Large intestine (tissue), 3 donors: ENCODE measurements at regions not wholly inside any gene's neighbourhood (a gene's known extent, or its start where the extent isn't known, plus 50 kb on each side); places are given as distances from the start of the nearest gene placed in this dataset.

Source experiments
- DNase-seq, 2 donors: peaks; one replicate each; pipeline versions ENCODE4 v3.0.0 to v3.0.0-alpha.2; 2013
- H3K27ac ChIP-seq: one replicate; pipeline ENCODE4 v1.5.1; 2013; ENCODE audit warnings: low read length
- H3K27me3 ChIP-seq: 2 replicates; pipeline ENCODE4 v1.6.1; 2013; ENCODE audit warnings: low read length; ENCODE audit not compliant: control insufficient read depth, insufficient read depth
- H3K36me3 ChIP-seq: 2 replicates; pipeline ENCODE4 v1.6.1; 2013; ENCODE audit warnings: low read length; ENCODE audit not compliant: control insufficient read depth, insufficient read depth
- H3K4me1 ChIP-seq: one replicate; pipeline ENCODE4 v1.6.1; 2013; ENCODE audit warnings: low read length; ENCODE audit not compliant: control insufficient read depth, insufficient read depth
- H3K4me3 ChIP-seq: one replicate; pipeline ENCODE4 v1.5.1; 2013; ENCODE audit warnings: low read length
- H3K9me3 ChIP-seq: one replicate; pipeline ENCODE4 v1.6.1; 2013; ENCODE audit warnings: mild to moderate bottlenecking, low read depth, low read length, moderate library complexity; ENCODE audit not compliant: control insufficient read depth
- WGBS: methylation state at CpG from one replicate; pipeline ENCODE4 v1.1.5; 2013; ENCODE audit warnings: low lambda C conversion rate; ENCODE audit not compliant: insufficient coverage; 5-methylcytosine and 5-hydroxymethylcytosine counted together

- DNase-seq: no peak
Measured at GRCh38 chr1:34378968-34379856, 202.5 kb downstream of the C1orf94 start.

DNA sequence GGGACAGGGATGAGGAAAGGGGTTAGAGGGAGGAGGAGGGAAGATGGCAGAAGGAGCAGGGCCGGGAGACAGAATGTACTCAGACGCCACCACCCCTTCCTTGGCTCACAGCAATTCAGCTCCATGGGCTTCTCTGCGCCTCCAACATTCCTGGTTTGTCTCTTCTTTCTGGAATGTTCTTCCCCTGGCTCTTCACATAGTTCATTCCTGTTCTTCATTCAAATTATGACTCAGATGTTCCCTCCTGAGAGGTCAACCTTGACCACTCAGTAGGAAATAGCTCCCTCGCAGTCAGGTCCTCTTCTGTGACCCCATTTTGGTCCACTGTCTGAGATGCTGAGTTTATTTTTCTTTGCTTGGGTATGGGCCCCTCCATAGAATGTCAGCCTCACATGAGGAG is 203.2 kb downstream of the C1orf94 start:
- H3K36me3 ChIP-seq: no peaks in the 10 kb centered on the region
- peaks cover 2% of the 10 kb centered on the region for H3K27me3 ChIP-seq
- no peak overlapping the region for H3K27ac ChIP-seq
- no peaks in the 10 kb centered on the region for H3K4me1 ChIP-seq
- no peak overlapping the region for H3K4me3 ChIP-seq
- DNase-seq: no peak
- no peaks in the 10 kb centered on the region for H3K9me3 ChIP-seq
- WGBS: no CpG with 5 or more reads among the region's 4 CpGs

More at GRCh38 chr1:34378968-34379856, 202.5 kb downstream of the C1orf94 start:
- WGBS: no CpG with 5 or more reads among the region's 11 CpGs
- Histone ChIP-seq H3K36me3 (no peaks in the 10 kb centered on the region), H3K4me1 (no peaks in the 10 kb centered on the region), H3K9me3 (no peaks in the 10 kb centered on the region), H3K4me3 (no peak overlapping the region), H3K27me3 (peaks cover 2% of the 10 kb centered on the region), H3K27ac (no peak overlapping the region)

- no peak overlapping the region for H3K27ac ChIP-seq
- no peaks in the 10 kb centered on the region for H3K4me1 ChIP-seq
- peaks cover 2% of the 10 kb centered on the region for H3K27me3 ChIP-seq
- H3K36me3 ChIP-seq: no peaks in the 10 kb centered on the region
- WGBS: no CpG with 5 or more reads among the region's 12 CpGs
- DNase-seq: no peak
- H3K9me3 ChIP-seq: no peaks in the 10 kb centered on the region
- no peak overlapping the region for H3K4me3 ChIP-seq
Measured at GRCh38 chr1:34380526-34381124, 203.9 kb downstream of the C1orf94 start.

GRCh38 chr1:34389974-34390373 is 213.3 kb downstream of the C1orf94 start:
- no peak for DNase-seq
- Histone ChIP-seq H3K27me3 (no peaks in the 10 kb centered on the region), H3K27ac (no peak overlapping the region), H3K9me3 (no peaks in the 10 kb centered on the region), H3K36me3 (no peaks in the 10 kb centered on the region), H3K4me1 (no peaks in the 10 kb centered on the region), H3K4me3 (no peak overlapping the region)
- WGBS: 100% methylated on average over 1 of the region's 1 CpG

- Histone ChIP-seq H3K27me3 (no peaks in the 10 kb centered on the region), H3K4me1 (no peaks in the 10 kb centered on the region), H3K36me3 (no peaks in the 10 kb centered on the region), H3K27ac (no peak overlapping the region), H3K4me3 (no peak overlapping the region), H3K9me3 (no peaks in the 10 kb centered on the region)
- DNase-seq: no peak
- whole genome bisulfite sequencing: no CpG with 5 or more reads among the region's 2 CpGs
Measured at GRCh38 chr1:34396042-34396441, 219.3 kb downstream of the C1orf94 start.

DNA sequence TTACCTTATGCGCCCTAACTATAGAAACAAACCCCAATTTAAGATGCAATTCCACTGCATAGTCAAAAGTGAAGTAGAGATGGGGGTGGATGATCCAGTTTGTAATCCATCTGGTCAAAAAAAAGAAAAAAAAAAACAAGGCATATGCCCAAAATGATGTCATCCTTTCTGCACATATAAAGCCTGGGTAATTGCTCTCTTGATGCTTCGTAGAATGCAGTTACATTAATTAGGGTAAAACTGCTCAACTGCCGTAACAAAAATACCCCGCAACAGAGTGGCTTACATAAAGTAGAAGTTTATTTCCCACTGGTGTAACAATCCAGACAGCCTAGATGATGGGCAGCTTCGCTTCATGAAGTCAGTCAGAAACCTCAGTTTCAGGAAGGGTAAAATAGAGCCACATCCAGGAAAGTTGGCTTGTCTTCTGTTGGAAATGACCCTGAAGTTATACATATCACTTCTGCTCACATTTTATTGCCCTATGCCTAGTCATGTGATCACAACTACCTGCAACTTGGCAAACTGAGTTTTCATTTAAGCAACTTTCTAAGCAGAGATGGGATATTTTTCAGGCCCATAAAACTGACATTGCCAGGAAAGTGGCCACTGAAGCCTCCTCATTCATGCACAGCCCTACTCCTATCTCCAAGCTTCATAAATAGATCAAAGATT is 221.7 kb downstream of the C1orf94 start:
- Histone ChIP-seq H3K36me3 (no peaks in the 10 kb centered on the region), H3K9me3 (no peaks in the 10 kb centered on the region), H3K27ac (no peak overlapping the region), H3K4me3 (no peak overlapping the region), H3K27me3 (no peaks in the 10 kb centered on the region), H3K4me1 (no peaks in the 10 kb centered on the region)
- WGBS: 92% methylated on average over 2 of the region's 5 CpGs
- DNase-seq: no peak

DNA sequence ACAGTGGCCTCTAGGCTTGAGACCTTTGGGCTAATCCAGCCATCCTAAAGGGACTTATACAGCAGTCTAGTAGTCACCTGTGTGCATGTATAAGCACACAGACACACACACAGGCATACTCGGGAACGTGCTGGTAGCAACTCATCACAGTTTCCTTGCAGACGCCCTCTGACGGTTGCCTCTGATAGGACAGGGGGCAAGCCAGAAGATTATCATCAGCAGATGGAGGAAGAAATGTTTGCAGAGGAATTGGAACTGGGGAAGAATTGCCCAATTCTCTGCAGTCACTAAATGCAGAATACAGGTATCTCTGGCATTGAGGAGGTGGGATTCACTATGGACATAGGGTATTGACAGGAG is 222.2 kb downstream of the C1orf94 start:
- H3K36me3 ChIP-seq: no peaks in the 10 kb centered on the region
- no CpG with 5 or more reads among the region's 4 CpGs for WGBS
- H3K27ac ChIP-seq: no peak overlapping the region
- no peaks in the 10 kb centered on the region for H3K9me3 ChIP-seq
- H3K27me3 ChIP-seq: no peaks in the 10 kb centered on the region
- H3K4me1 ChIP-seq: no peaks in the 10 kb centered on the region
- no peak for DNase-seq
- no peak overlapping the region for H3K4me3 ChIP-seq

- H3K27ac ChIP-seq: no peak overlapping the region
- no peaks in the 10 kb centered on the region for H3K27me3 ChIP-seq
- no peak for DNase-seq
- H3K9me3 ChIP-seq: no peaks in the 10 kb centered on the region
- no peak overlapping the region for H3K4me3 ChIP-seq
- H3K36me3 ChIP-seq: no peaks in the 10 kb centered on the region
- no CpG with 5 or more reads among the region's 2 CpGs for WGBS
- no peaks in the 10 kb centered on the region for H3K4me1 ChIP-seq
Measured at GRCh38 chr1:34400675-34401074, 224.0 kb downstream of the C1orf94 start.

DNA sequence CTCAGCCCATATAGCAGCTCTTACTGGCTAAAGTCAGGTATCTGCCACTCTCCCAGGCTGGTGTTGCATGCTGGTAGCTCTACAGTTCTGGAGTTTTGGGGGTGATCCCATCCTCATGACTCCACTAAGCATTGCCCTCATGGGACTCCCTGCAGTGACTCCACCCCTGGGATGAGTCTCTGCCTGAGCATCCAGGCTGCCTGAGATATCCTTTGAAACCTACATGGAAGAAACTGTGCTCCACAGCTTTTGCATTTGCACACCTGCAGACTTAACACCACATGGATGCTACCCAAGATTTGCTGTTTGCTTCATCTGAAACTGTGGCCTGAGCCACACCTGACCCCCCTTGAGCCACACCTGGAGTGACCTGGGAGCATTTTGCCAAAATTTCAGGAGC is 226.4 kb downstream of the C1orf94 start:
- no peak overlapping the region for H3K27ac ChIP-seq
- no peak overlapping the region for H3K4me3 ChIP-seq
- H3K9me3 ChIP-seq: no peaks in the 10 kb centered on the region
- no peaks in the 10 kb centered on the region for H3K36me3 ChIP-seq
- no peak for DNase-seq
- no peaks in the 10 kb centered on the region for H3K27me3 ChIP-seq
- no peaks in the 10 kb centered on the region for H3K4me1 ChIP-seq

DNA sequence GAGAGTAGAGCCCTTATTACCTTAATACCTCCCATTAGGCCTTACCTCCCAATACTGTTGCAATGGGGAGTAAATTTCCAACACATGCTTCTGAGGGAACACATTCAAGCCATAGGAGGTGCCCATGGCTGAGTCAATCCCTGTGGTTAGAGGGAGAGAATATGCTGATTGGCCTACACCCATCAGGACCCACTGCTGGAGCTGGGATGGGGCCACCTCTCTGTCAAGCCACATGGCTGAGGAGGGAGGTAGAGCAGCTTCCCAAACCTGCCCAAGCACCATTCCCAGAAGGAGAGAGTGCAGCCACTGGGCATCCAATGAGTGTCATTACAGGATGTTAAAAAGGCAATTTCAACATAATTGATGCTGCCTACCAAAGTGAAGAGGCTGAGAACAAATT is 228.1 kb downstream of the C1orf94 start:
- Histone ChIP-seq H3K36me3 (no peaks in the 10 kb centered on the region), H3K4me1 (no peaks in the 10 kb centered on the region), H3K27me3 (no peaks in the 10 kb centered on the region), H3K27ac (no peak overlapping the region), H3K9me3 (no peaks in the 10 kb centered on the region), H3K4me3 (no peak overlapping the region)
- no peak for DNase-seq
